ENCODE measurements at regions not wholly inside any gene's neighbourhood (a gene's known extent, or its start where the extent isn't known, plus 50 kb on each side); places are given as distances from the start of the nearest gene placed in this dataset.

DNA sequence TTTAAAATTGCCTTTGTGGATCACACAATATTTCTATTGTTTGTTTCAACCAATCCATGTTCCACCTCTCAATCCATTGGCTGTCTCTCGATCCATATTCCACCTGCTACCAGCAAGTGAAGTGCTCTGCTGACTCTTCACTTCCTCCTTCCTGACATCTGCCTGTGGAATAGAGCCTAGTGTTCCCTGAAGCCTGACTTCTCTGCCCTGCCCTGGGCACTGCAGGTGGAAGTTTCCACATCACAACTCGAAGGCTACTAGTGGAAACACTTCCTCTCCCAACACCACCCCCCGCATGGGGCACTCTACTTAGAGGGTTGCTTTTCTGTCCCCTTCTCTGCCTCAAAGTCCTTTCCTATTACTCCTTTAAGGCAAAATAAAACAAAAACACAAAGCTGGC is 563.8 kb upstream of the IGFBP3 start:
- H3K4me1 Mint-ChIP-seq, result no peaks in the 10 kb centered on the region
- no peak overlapping the region for H3K27ac Mint-ChIP-seq
- Histone ChIP-seq H3K27me3 (ENCODE audit: control insufficient read depth, insufficient read depth, low read length) (no peaks in the 10 kb centered on the region), H3K9me3 (ENCODE audit: control insufficient read depth, insufficient read depth, low read length) (peaks cover 7% of the 10 kb centered on the region), H3K27ac (ENCODE audit: low read length) (no peak overlapping the region), H3K36me3 (ENCODE audit: control insufficient read depth, insufficient read depth, low read length) (no peaks in the 10 kb centered on the region), H3K4me1 (ENCODE audit: control insufficient read depth, insufficient read depth, low read length) (no peaks in the 10 kb centered on the region), H3K4me3 (ENCODE audit: low read length) (no peak overlapping the region)
- H3K9me3 Mint-ChIP-seq, result peaks cover 6 to 7% of the 10 kb centered on the region in 2 donors
- ATAC-seq (no peak), DNase-seq (no peak)
- TF ChIP-seq, protein P1, sequence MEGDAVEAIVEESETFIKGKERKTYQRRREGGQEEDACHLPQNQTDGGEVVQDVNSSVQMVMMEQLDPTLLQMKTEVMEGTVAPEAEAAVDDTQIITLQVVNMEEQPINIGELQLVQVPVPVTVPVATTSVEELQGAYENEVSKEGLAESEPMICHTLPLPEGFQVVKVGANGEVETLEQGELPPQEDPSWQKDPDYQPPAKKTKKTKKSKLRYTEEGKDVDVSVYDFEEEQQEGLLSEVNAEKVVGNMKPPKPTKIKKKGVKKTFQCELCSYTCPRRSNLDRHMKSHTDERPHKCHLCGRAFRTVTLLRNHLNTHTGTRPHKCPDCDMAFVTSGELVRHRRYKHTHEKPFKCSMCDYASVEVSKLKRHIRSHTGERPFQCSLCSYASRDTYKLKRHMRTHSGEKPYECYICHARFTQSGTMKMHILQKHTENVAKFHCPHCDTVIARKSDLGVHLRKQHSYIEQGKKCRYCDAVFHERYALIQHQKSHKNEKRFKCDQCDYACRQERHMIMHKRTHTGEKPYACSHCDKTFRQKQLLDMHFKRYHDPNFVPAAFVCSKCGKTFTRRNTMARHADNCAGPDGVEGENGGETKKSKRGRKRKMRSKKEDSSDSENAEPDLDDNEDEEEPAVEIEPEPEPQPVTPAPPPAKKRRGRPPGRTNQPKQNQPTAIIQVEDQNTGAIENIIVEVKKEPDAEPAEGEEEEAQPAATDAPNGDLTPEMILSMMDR (IDR thresholded peaks at IDR 0.05), result no peak
- 59% methylated on average over 3 of the region's 3 CpGs for WGBS (ENCODE audit: insufficient coverage)
- no peaks in the 10 kb centered on the region for H3K27me3 Mint-ChIP-seq (ENCODE audit: low read depth in 2 of 2)
- no peaks in the 10 kb centered on the region for H3K36me3 Mint-ChIP-seq
- H3K4me3 Mint-ChIP-seq, result no peak overlapping the region
- intact Hi-C loops (cut with micrococcal nuclease), result no loop called here

DNA sequence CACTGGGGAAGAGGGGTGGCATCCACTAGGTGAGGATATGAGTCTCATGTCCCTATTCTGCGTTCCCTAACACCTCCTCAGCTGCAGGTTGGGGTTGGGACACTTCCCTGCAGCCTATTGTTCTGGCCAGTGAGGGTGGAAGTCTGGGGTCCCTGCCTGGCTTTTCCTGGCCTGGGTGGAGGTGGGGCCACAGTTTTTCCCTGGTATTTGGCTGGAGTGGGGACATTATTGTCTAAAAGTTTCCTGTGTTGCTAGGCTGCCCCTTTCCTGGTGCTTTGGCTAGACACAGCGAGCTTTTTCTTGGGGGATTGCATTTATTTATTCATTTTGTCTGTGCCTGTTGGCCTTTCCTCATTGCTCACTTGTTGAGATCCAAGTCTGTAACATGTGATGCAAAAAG is 559.5 kb upstream of the IGFBP3 start:
- H3K27me3 Mint-ChIP-seq (ENCODE audit: low read depth in 2 of 2), result no peaks in the 10 kb centered on the region
- H3K4me3 Mint-ChIP-seq, result no peak overlapping the region
- DNase-seq (no peak), ATAC-seq (no peak)
- peaks cover 9% of the 10 kb centered on the region for H3K36me3 Mint-ChIP-seq
- H3K9me3 Mint-ChIP-seq, result peaks cover 7 to 11% of the 10 kb centered on the region in 2 donors
- 73% methylated on average over 2 of the region's 2 CpGs for WGBS (ENCODE audit: insufficient coverage)
- Histone ChIP-seq H3K4me3 (ENCODE audit: low read length) (no peak overlapping the region), H3K27ac (ENCODE audit: low read length) (no peak overlapping the region), H3K36me3 (ENCODE audit: control insufficient read depth, insufficient read depth, low read length) (no peaks in the 10 kb centered on the region), H3K27me3 (ENCODE audit: control insufficient read depth, insufficient read depth, low read length) (no peaks in the 10 kb centered on the region), H3K4me1 (ENCODE audit: control insufficient read depth, insufficient read depth, low read length) (no peaks in the 10 kb centered on the region), H3K9me3 (ENCODE audit: control insufficient read depth, insufficient read depth, low read length) (peaks cover 7% of the 10 kb centered on the region)
- no peaks in the 10 kb centered on the region for H3K4me1 Mint-ChIP-seq
- TF ChIP-seq, protein P1 (IDR thresholded peaks at IDR 0.05), result no peak
- no peak overlapping the region for H3K27ac Mint-ChIP-seq
- intact Hi-C loops (cut with micrococcal nuclease), result no loop called here

DNA sequence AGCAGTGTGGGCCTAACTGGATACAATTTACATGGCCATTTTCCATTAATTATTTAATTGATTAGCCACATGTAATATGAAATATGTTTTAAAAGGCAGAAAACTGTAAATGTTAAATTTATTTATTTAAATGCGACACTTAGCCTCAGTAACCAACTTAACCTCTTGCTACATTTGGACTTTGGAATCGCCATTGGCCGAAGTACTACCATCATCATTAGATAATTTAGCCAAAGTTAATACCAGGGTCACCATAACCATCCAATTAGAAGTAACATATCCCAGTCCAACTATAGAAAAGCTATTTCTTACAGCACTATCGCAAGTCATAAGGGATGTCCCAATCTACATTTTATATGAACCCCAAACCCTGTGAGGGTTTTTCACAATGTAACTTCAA is 558.6 kb upstream of the IGFBP3 start:
- Mint-ChIP-seq H3K4me3 (no peak overlapping the region), H3K9me3 (peaks cover 10 to 17% of the 10 kb centered on the region in 2 donors), H3K27me3 (ENCODE audit: low read depth in 2 of 2) (no peaks in the 10 kb centered on the region), H3K36me3 (peaks cover 9% of the 10 kb centered on the region), H3K4me1 (no peaks in the 10 kb centered on the region), H3K27ac (no peak overlapping the region)
- Histone ChIP-seq H3K36me3 (ENCODE audit: control insufficient read depth, insufficient read depth, low read length) (no peaks in the 10 kb centered on the region), H3K27me3 (ENCODE audit: control insufficient read depth, insufficient read depth, low read length) (no peaks in the 10 kb centered on the region), H3K9me3 (ENCODE audit: control insufficient read depth, insufficient read depth, low read length) (peaks cover 7% of the 10 kb centered on the region), H3K4me3 (ENCODE audit: low read length) (no peak overlapping the region), H3K4me1 (ENCODE audit: control insufficient read depth, insufficient read depth, low read length) (no peaks in the 10 kb centered on the region), H3K27ac (ENCODE audit: low read length) (no peak overlapping the region)
- DNase-seq, result no peak
- no peak for ATAC-seq
- WGBS (ENCODE audit: insufficient coverage), result 98% methylated on average over 4 of the region's 4 CpGs
- intact Hi-C loops (cut with micrococcal nuclease), result no loop called here
- TF ChIP-seq, protein P1 (IDR thresholded peaks at IDR 0.05), result no peak

DNA sequence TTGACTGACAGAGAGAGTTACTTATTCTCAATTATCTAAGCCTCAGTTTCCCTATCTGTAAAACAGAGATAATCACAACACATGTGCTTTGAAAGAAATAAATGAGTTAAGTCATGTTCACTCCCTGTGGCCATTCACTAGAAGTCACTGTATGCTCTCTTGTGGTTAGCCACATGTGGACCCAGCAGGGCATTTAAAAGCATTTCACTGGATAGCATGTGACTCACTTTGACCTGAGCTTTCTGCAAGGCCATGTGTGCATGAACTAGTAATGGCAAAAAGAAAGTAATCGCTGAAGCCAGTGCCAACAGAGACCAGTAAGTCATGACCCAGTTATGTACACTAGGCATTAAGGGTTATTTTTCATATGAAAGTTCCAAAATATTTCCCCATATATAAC is 557.0 kb upstream of the IGFBP3 start:
- intact Hi-C loops (cut with micrococcal nuclease), result no loop called here
- no peaks in the 10 kb centered on the region for H3K27me3 Mint-ChIP-seq (ENCODE audit: low read depth in 2 of 2)
- ATAC-seq (no peak), DNase-seq (no peak)
- H3K27me3 ChIP-seq (ENCODE audit: control insufficient read depth, insufficient read depth, low read length), result no peaks in the 10 kb centered on the region
- 100% methylated on average over 1 of the region's 1 CpG for WGBS (ENCODE audit: insufficient coverage)
- H3K9me3 ChIP-seq (ENCODE audit: control insufficient read depth, insufficient read depth, low read length), result peaks cover 7% of the 10 kb centered on the region
- H3K4me3 ChIP-seq (ENCODE audit: low read length), result no peak overlapping the region
- no peaks in the 10 kb centered on the region for H3K4me1 Mint-ChIP-seq
- no peak overlapping the region for H3K27ac ChIP-seq (ENCODE audit: low read length)
- no peaks in the 10 kb centered on the region for H3K4me1 ChIP-seq (ENCODE audit: control insufficient read depth, insufficient read depth, low read length)
- no peak overlapping the region for H3K4me3 Mint-ChIP-seq
- TF ChIP-seq, protein P1 (IDR thresholded peaks at IDR 0.05), result no peak
- H3K9me3 Mint-ChIP-seq, result peaks cover 13% of the 10 kb centered on the region in 2 donors
- H3K27ac Mint-ChIP-seq, result no peak overlapping the region
- H3K36me3 Mint-ChIP-seq, result peaks cover 9% of the 10 kb centered on the region
- H3K36me3 ChIP-seq (ENCODE audit: control insufficient read depth, insufficient read depth, low read length), result no peaks in the 10 kb centered on the region

Data from natural killer cell (primary cell).